ENCODE measurements at regions not wholly inside any gene's neighbourhood (a gene's known extent, or its start where the extent isn't known, plus 50 kb on each side); places are given as distances from the start of the nearest gene placed in this dataset.

DNA sequence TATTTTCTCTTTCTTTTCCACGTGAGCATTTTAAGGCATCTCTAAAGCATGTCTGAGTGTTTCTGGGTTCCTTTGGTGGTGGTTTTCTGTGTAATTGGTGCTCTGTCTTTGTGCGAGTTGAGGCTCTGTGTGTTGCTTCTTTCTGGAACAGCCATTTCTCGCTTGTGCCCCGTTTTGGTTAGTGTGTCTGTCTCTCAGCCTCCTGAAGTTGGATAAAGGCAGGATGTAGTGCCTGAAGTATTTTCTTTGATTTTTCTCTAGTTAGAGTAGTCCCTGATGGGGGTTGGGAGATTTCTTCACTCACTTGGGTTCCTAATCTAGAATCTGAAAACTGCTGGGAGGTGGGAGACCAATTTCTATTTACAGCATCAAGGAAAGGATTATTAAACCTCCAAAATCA is 129.7 kb upstream of the TMEM161B start:
- TF ChIP-seq, protein P1, sequence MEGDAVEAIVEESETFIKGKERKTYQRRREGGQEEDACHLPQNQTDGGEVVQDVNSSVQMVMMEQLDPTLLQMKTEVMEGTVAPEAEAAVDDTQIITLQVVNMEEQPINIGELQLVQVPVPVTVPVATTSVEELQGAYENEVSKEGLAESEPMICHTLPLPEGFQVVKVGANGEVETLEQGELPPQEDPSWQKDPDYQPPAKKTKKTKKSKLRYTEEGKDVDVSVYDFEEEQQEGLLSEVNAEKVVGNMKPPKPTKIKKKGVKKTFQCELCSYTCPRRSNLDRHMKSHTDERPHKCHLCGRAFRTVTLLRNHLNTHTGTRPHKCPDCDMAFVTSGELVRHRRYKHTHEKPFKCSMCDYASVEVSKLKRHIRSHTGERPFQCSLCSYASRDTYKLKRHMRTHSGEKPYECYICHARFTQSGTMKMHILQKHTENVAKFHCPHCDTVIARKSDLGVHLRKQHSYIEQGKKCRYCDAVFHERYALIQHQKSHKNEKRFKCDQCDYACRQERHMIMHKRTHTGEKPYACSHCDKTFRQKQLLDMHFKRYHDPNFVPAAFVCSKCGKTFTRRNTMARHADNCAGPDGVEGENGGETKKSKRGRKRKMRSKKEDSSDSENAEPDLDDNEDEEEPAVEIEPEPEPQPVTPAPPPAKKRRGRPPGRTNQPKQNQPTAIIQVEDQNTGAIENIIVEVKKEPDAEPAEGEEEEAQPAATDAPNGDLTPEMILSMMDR (IDR thresholded peaks at IDR 0.05; ENCODE audit: insufficient read depth, low read depth, low read length), result no peak
- no peak for TF ChIP-seq EZH2 (IDR thresholded peaks at IDR 0.05; ENCODE audit: insufficient read depth, low read length)
